ENCODE measurements at regions not wholly inside any gene's neighbourhood (a gene's known extent, or its start where the extent isn't known, plus 50 kb on each side); places are given as distances from the start of the nearest gene placed in this dataset.

DNA sequence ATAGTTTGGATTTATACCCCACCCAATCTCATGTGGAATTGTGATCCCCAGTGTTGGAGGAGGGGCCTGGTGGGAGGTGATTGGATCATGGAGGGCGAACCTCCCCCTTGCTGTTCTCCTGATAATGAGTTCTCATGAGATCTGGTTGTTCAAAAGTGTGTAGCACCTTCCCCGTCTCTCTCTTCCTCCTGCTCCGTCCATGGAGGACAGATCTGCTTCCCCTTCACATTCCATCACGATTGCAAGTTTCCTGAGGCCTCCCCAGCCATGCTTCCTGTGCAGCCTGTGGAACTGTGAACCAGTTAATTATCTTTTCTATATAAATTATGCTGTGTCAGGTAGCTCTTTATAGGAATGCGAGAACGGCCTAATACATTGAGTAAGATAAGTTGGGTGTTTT lies 518.8 kb upstream of the LCORL start:
- 78 to 81% methylated on average over 6 of the region's 6 CpGs for WGBS, 2 donors
- TF ChIP-seq, protein P1, sequence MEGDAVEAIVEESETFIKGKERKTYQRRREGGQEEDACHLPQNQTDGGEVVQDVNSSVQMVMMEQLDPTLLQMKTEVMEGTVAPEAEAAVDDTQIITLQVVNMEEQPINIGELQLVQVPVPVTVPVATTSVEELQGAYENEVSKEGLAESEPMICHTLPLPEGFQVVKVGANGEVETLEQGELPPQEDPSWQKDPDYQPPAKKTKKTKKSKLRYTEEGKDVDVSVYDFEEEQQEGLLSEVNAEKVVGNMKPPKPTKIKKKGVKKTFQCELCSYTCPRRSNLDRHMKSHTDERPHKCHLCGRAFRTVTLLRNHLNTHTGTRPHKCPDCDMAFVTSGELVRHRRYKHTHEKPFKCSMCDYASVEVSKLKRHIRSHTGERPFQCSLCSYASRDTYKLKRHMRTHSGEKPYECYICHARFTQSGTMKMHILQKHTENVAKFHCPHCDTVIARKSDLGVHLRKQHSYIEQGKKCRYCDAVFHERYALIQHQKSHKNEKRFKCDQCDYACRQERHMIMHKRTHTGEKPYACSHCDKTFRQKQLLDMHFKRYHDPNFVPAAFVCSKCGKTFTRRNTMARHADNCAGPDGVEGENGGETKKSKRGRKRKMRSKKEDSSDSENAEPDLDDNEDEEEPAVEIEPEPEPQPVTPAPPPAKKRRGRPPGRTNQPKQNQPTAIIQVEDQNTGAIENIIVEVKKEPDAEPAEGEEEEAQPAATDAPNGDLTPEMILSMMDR (IDR thresholded peaks at IDR 0.05): no peak
- no peak for TF ChIP-seq POLR2A (IDR thresholded peaks at IDR 0.05)

DNA sequence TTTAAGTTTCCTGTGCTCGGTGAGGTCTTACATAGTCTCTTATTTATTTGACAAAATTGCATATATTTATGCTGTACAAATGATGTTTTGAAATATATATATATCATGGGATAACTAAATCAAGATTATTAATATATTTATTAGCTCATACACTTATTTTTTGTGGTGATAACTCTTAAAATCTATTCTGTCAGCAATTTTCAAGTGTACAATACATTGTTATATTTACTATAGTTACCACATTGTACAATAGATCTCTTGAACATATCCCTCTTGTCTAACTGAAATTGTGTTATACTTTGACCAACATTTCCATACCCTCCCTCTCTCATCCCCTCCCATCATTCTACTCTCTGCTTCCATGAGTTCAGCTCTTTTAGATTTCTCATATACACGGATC lies 516.6 kb upstream of the LCORL start:
- no peaks in the 10 kb centered on the region for H3K36me3 ChIP-seq (ENCODE audit: low read depth, missing control alignments)
- H3K4me1 ChIP-seq: no peaks in the 10 kb centered on the region
- intact Hi-C loops (cut with DNase I; ENCODE audit: low total_unique reads): no loop called here
- no peaks in the 10 kb centered on the region for H3K27me3 ChIP-seq
- DNase-seq: no peak
- H3K4me3 ChIP-seq: no peak overlapping the region
- no peak overlapping the region for H3K27ac ChIP-seq
- 56 to 90% methylated on average over 2 of the region's 2 CpGs for WGBS, 2 donors
- TF ChIP-seq, protein P1 (IDR thresholded peaks at IDR 0.05): no peak
- TF ChIP-seq POLR2A (IDR thresholded peaks at IDR 0.05): no peak
- no peaks in the 10 kb centered on the region for H3K9me3 ChIP-seq

More for the DNA sequence above, 518.8 kb upstream of the LCORL start:
- Histone ChIP-seq H3K36me3 (ENCODE audit: low read depth, missing control alignments) (no peaks in the 10 kb centered on the region), H3K27me3 (no peaks in the 10 kb centered on the region), H3K9me3 (no peaks in the 10 kb centered on the region), H3K4me3 (no peak overlapping the region), H3K27ac (no peak overlapping the region), H3K4me1 (no peaks in the 10 kb centered on the region)
- DNase-seq: no peak
- intact Hi-C loops (cut with DNase I; ENCODE audit: low total_unique reads): no loop called here

DNA sequence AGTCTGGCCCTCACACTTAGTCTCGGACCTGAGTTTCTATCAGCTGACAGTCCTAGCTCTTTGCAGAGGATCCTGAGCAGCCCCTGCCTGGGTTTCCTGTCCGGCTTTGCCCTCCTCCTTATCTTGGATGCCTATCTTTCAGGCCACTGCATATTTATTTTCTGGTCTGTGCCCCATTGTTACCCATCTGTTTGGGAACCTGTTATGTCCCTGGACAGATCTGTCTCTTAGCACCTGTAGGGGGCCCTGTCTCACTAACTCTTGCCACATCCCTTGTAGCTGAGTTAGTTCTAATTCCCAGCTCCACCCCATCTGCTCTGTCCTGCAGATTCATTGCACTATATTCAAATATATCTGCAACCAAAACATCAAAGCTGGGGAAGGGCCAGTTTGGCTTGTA lies 514.9 kb upstream of the LCORL start:
- Histone ChIP-seq H3K4me1 (no peaks in the 10 kb centered on the region), H3K27me3 (no peaks in the 10 kb centered on the region), H3K4me3 (no peak overlapping the region), H3K27ac (no peak overlapping the region), H3K9me3 (no peaks in the 10 kb centered on the region), H3K36me3 (ENCODE audit: low read depth, missing control alignments) (no peaks in the 10 kb centered on the region)
- intact Hi-C loops (cut with DNase I; ENCODE audit: low total_unique reads): no loop called here
- WGBS, 2 donors: 67 to 85% methylated on average over 2 of the region's 2 CpGs
- no peak for DNase-seq
- TF ChIP-seq, protein P1 (IDR thresholded peaks at IDR 0.05): no peak

DNA sequence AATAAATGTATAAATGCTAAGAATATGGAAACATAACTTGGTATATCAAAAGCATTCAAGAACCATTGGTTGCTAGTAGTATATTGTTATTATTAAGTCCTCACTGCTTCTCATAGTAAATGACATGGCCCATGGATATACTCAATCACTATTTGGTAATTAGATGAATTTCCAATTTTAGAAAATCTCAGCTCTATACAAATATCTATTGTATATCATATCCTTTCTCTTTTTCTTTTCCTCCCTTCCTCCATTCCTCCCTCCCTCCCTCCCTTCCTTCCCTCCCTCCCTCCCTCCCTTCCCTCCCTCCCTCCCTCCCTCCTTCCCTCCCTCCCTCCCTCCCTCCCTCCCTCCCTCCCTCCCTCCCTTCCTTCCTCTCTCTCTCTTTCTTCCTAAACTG lies 514.4 kb upstream of the LCORL start:
- intact Hi-C loops (cut with DNase I; ENCODE audit: low total_unique reads): no loop called here
- Histone ChIP-seq H3K27me3 (no peaks in the 10 kb centered on the region), H3K9me3 (no peaks in the 10 kb centered on the region), H3K4me3 (no peak overlapping the region), H3K27ac (no peak overlapping the region), H3K36me3 (ENCODE audit: low read depth, missing control alignments) (no peaks in the 10 kb centered on the region), H3K4me1 (no peaks in the 10 kb centered on the region)
- TF ChIP-seq POLR2A (IDR thresholded peaks at IDR 0.05): no peak
- TF ChIP-seq, protein P1 (IDR thresholded peaks at IDR 0.05): no peak
- DNase-seq: no peak

DNA sequence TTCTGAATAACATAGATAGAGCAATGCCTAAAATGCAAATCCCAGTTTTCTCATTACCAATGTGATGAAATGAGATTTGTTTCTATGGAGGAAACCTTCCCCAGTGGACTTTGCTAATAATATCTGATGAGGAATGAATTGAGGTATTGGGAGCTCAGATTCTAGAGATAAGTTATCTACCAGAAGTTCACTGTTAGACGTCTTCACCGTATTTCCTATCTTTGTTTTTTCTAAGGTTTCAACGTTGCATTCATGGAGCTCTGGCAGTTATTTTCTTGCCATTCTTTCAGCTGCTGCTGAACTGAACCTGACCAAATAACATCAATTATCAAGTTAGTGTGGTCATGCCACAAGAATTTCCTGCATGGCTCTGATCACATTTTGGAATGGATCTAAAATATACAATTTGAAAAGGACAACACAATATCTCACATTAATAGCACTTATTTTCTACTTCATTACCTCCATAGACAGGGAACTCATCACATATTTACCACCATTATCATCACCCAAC lies 511.8 kb upstream of the LCORL start:
- TF ChIP-seq, protein P1 (IDR thresholded peaks at IDR 0.05): no peak
- no peak for TF ChIP-seq POLR2A (IDR thresholded peaks at IDR 0.05)

More for the DNA sequence above, 511.8 kb upstream of the LCORL start:
- H3K36me3 ChIP-seq (ENCODE audit: low read depth, missing control alignments): no peaks in the 10 kb centered on the region
- no peaks in the 10 kb centered on the region for H3K4me1 ChIP-seq
- WGBS, 2 donors: 58 to 60% methylated on average over 3 of the region's 3 CpGs
- no peaks in the 10 kb centered on the region for H3K9me3 ChIP-seq
- no peak overlapping the region for H3K4me3 ChIP-seq
- H3K27me3 ChIP-seq: no peaks in the 10 kb centered on the region
- intact Hi-C loops (cut with DNase I; ENCODE audit: low total_unique reads): no loop called here
- no peak for DNase-seq
- H3K27ac ChIP-seq: no peak overlapping the region

Data from testis (tissue), 2 donors.